GM21390 (cell line): ENCODE measurements at regions not wholly inside any gene's neighbourhood (a gene's known extent, or its start where the extent isn't known, plus 50 kb on each side); places are given as distances from the start of the nearest gene placed in this dataset.
"Not testable (repeated sequence)": the region's sequence is repeated elsewhere in the genome, so short reads cannot be mapped to it uniquely, and the experiment has no call there.

Experiments
- ATAC-seq: cut with Tn5 transposase; IDR thresholded peaks from one replicate; pipeline ENCODE4 v1.9.1; 2021; ENCODE audit not compliant: unreplicated experiment

- ATAC-seq: no peak
Observed at GRCh38 chr12:70069221-70070105, 173.8 kb upstream of the CNOT2 start.

- ATAC-seq: no peak
Observed at GRCh38 chr12:70070494-70071007, 172.7 kb upstream of the CNOT2 start.

- no peak for ATAC-seq
Observed at GRCh38 chr12:70074510-70074909, 168.7 kb upstream of the CNOT2 start.

GRCh38 chr12:70077441-70077840 is 165.8 kb upstream of the CNOT2 start:
- no peak for ATAC-seq

GRCh38 chr12:70078161-70078560 is 165.1 kb upstream of the CNOT2 start:
- no peak for ATAC-seq

GRCh38 chr12:70080566-70080965 is 162.7 kb upstream of the CNOT2 start:
- ATAC-seq: no peak

- no peak for ATAC-seq
Observed at GRCh38 chr12:70082997-70083676, 160.1 kb upstream of the CNOT2 start.

GRCh38 chr12:70083677-70084020 is 159.6 kb upstream of the CNOT2 start:
- no peak for ATAC-seq

GRCh38 chr12:70086372-70086771 is 156.9 kb upstream of the CNOT2 start:
- not testable (repeated sequence) for ATAC-seq

GRCh38 chr12:70091021-70091521 is 152.2 kb upstream of the CNOT2 start:
- ATAC-seq: no peak

- ATAC-seq: no peak
Observed at GRCh38 chr12:70094467-70094866, 148.8 kb upstream of the CNOT2 start.

- ATAC-seq: no peak
Observed at GRCh38 chr12:70096759-70097410, 146.3 kb upstream of the CNOT2 start.

GRCh38 chr12:70101064-70101463 is 142.2 kb upstream of the CNOT2 start:
- no peak for ATAC-seq

GRCh38 chr12:70106347-70106746 is 136.9 kb upstream of the CNOT2 start:
- ATAC-seq: no peak

- ATAC-seq: no peak
Observed at GRCh38 chr12:70110085-70110484, 133.1 kb upstream of the CNOT2 start.

GRCh38 chr12:70117670-70118069 is 125.6 kb upstream of the CNOT2 start:
- ATAC-seq: no peak

- ATAC-seq: no peak
Observed at GRCh38 chr12:70120970-70121369, 122.3 kb upstream of the CNOT2 start.

- no peak for ATAC-seq
Observed at GRCh38 chr12:70121562-70121961, 121.7 kb upstream of the CNOT2 start.

- no peak for ATAC-seq
Observed at GRCh38 chr12:70122804-70123203, 120.4 kb upstream of the CNOT2 start.

- no peak for ATAC-seq
Observed at GRCh38 chr12:70149013-70149412, 94.2 kb upstream of the CNOT2 start.

GRCh38 chr12:70149665-70150064 is 93.6 kb upstream of the CNOT2 start:
- no peak for ATAC-seq

- ATAC-seq: no peak
Observed at GRCh38 chr12:70150230-70150629, 93.0 kb upstream of the CNOT2 start.
